Transverse colon (tissue), 4 donors: ENCODE measurements at regions not wholly inside any gene's neighbourhood (a gene's known extent, or its start where the extent isn't known, plus 50 kb on each side); places are given as distances from the start of the nearest gene placed in this dataset.

Experiments used
- POLR2A ChIP-seq: fragments of 450-650 bp; IDR thresholded peaks from one replicate; pipeline ENCODE4 v1.6.1; 2016; ENCODE audit warnings: antibody characterized with exemption, mild to moderate bottlenecking, moderate library complexity
- POLR2AphosphoS5 ChIP-seq, 3 donors: sonication (generic); formaldehyde crosslinking; IDR thresholded peaks; one replicate each; pipeline ENCODE4 v1.6.1; 2016; ENCODE audit warnings: antibody characterized with exemption in 3 of 3
- TF ChIP-seq, protein P1 (sequence below), 5 experiments: fragments of 200-600 bp in 3 of 5; fragments of 450-650 bp in 2 of 5; sonication (generic) in 3 of 5; IDR thresholded peaks; 1 replicate in 2 of 5; 2 replicates in 3 of 5; pipeline ENCODE4 v1.5.1; 2016 to 2017; ENCODE audit warnings: antibody characterized with exemption in 5 of 5, inconsistent platforms in 3 of 5, mild to moderate bottlenecking in 2 of 5, moderate library complexity in 1 of 5

GRCh38 chr5:38655691-38656090 lies 99.2 kb upstream of the LIFR start:
- TF ChIP-seq, protein P1, sequence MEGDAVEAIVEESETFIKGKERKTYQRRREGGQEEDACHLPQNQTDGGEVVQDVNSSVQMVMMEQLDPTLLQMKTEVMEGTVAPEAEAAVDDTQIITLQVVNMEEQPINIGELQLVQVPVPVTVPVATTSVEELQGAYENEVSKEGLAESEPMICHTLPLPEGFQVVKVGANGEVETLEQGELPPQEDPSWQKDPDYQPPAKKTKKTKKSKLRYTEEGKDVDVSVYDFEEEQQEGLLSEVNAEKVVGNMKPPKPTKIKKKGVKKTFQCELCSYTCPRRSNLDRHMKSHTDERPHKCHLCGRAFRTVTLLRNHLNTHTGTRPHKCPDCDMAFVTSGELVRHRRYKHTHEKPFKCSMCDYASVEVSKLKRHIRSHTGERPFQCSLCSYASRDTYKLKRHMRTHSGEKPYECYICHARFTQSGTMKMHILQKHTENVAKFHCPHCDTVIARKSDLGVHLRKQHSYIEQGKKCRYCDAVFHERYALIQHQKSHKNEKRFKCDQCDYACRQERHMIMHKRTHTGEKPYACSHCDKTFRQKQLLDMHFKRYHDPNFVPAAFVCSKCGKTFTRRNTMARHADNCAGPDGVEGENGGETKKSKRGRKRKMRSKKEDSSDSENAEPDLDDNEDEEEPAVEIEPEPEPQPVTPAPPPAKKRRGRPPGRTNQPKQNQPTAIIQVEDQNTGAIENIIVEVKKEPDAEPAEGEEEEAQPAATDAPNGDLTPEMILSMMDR (IDR thresholded peaks at IDR 0.05) = no peak
- TF ChIP-seq POLR2A = no peak
- TF ChIP-seq POLR2AphosphoS5 (IDR thresholded peaks at IDR 0.05) = no peak
